ENCODE measurements at regions not wholly inside any gene's neighbourhood (a gene's known extent, or its start where the extent isn't known, plus 50 kb on each side); places are given as distances from the start of the nearest gene placed in this dataset.

DNA sequence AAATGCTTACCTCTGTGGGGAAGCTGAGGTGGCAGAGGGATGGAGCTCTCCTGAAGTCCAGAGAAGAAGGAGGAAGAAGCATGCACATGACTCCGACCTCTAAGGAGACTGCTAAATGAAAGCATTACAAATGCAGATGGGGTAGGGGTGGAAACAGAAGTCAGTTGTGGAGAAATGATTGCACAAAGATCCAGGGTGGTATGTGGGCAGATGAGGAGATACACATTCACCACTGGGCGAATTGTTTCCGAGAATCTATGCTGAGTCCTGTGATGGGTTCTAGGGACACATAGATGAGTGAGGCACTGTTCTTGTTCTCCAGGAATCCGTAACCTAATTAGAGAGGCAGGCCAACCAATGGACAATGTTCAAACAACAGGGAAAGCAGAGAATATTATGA lies 188.9 kb upstream of the ZBED5 start:
- H3K27ac ChIP-seq (ENCODE audit: insufficient read depth, low read depth, low read length) = no peak overlapping the region
- no TSS peak for BruUV-seq (replicated peaks)
- dilution Hi-C loops (cut with MboI; ENCODE audit: extremely low pct_ligation_motif_present, low sequenced_read_pairs) = no loop called here
- H3K9ac ChIP-seq (replicated peaks; ENCODE audit: extremely low read depth, insufficient read depth, low read length) = no peak overlapping the region
- no peak for DNase-seq (ENCODE audit: low read depth, low spot score)
- no peaks in the 10 kb centered on the region for H4K20me1 ChIP-seq (replicated peaks; ENCODE audit: control insufficient read depth, extremely low read depth, insufficient read depth, low read length)
- H3K27me3 ChIP-seq (ENCODE audit: control insufficient read depth in 2 of 2, insufficient read depth in 2 of 2, low read length in 2 of 2) = no peaks in the 10 kb centered on the region
- H3K4me1 ChIP-seq (ENCODE audit: control insufficient read depth, extremely low read depth, insufficient read depth, low read length) = no peaks in the 10 kb centered on the region
- no peak overlapping the region for H3K4me2 ChIP-seq (ENCODE audit: insufficient read depth, low read length)
- CTCF ChIA-PET = interaction anchor here (1.4 kb wide), 1 partner anchor 65 kb away, joined by 5 read pairs; no protein-coding TSS in a partner anchor
- H3K9me1 ChIP-seq (replicated peaks; ENCODE audit: control insufficient read depth, extremely low read depth, insufficient read depth, low read length) = no peaks in the 10 kb centered on the region
- no peaks in the 10 kb centered on the region for H3K79me2 ChIP-seq (ENCODE audit: control insufficient read depth, insufficient read depth, low read length)
- TF ChIP-seq FOS (IDR thresholded peaks at IDR 0.05; ENCODE audit: borderline replicate concordance, insufficient read depth, low read length) = no peak
- TF ChIP-seq MAX (IDR thresholded peaks at IDR 0.05; ENCODE audit: insufficient read depth, insufficient read length) = no peak
- no peak for TF ChIP-seq MYC (IDR thresholded peaks at IDR 0.05; ENCODE audit: low read depth, low read length)
- TF ChIP-seq GATA2 (IDR thresholded peaks at IDR 0.05; ENCODE audit: insufficient read depth, insufficient read length, low read depth, low read length) = no peak
- TF ChIP-seq, protein P1, sequence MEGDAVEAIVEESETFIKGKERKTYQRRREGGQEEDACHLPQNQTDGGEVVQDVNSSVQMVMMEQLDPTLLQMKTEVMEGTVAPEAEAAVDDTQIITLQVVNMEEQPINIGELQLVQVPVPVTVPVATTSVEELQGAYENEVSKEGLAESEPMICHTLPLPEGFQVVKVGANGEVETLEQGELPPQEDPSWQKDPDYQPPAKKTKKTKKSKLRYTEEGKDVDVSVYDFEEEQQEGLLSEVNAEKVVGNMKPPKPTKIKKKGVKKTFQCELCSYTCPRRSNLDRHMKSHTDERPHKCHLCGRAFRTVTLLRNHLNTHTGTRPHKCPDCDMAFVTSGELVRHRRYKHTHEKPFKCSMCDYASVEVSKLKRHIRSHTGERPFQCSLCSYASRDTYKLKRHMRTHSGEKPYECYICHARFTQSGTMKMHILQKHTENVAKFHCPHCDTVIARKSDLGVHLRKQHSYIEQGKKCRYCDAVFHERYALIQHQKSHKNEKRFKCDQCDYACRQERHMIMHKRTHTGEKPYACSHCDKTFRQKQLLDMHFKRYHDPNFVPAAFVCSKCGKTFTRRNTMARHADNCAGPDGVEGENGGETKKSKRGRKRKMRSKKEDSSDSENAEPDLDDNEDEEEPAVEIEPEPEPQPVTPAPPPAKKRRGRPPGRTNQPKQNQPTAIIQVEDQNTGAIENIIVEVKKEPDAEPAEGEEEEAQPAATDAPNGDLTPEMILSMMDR (IDR thresholded peaks at IDR 0.05; ENCODE audit: extremely low read depth in 1 of 2, insufficient read depth in 1 of 2, low read depth in 1 of 2, low read length in 2 of 2) = no peak
- no peak for TF ChIP-seq POLR2AphosphoS5 (IDR thresholded peaks at IDR 0.05; ENCODE audit: insufficient read depth, low read depth, low read length)
- no peak for TF ChIP-seq JUN (IDR thresholded peaks at IDR 0.05; ENCODE audit: borderline replicate concordance, insufficient read depth, insufficient read length, low read depth)
- no peak for TF ChIP-seq POLR2A (IDR thresholded peaks at IDR 0.05; ENCODE audit: low read depth, low read length)
- TF ChIP-seq EZH2 (IDR thresholded peaks at IDR 0.05; ENCODE audit: borderline replicate concordance, low read depth, low read length, severe bottlenecking) = no peak
- intact Hi-C loops (cut with micrococcal nuclease) = no loop called here
- no peak overlapping the region for H2AFZ ChIP-seq (ENCODE audit: low read depth, low read length)
- no peak overlapping the region for H3K4me3 ChIP-seq (replicated peaks in 1 of 3; ENCODE audit: insufficient read depth in 1 of 3, low read depth in 1 of 3, low read length in 3 of 3)
- POLR2A ChIA-PET = no interaction called here
- no peaks in the 10 kb centered on the region for H3K9me3 ChIP-seq (replicated peaks; ENCODE audit: control insufficient read depth, insufficient read depth, low read length)
- no peaks in the 10 kb centered on the region for H3K36me3 ChIP-seq (ENCODE audit: control insufficient read depth in 2 of 2, extremely low read depth in 1 of 2, insufficient read depth in 2 of 2, low read length in 2 of 2)
- FAIRE-seq = no peak
